ENCODE measurements at regions not wholly inside any gene's neighbourhood (a gene's known extent, or its start where the extent isn't known, plus 50 kb on each side); places are given as distances from the start of the nearest gene placed in this dataset.

DNA sequence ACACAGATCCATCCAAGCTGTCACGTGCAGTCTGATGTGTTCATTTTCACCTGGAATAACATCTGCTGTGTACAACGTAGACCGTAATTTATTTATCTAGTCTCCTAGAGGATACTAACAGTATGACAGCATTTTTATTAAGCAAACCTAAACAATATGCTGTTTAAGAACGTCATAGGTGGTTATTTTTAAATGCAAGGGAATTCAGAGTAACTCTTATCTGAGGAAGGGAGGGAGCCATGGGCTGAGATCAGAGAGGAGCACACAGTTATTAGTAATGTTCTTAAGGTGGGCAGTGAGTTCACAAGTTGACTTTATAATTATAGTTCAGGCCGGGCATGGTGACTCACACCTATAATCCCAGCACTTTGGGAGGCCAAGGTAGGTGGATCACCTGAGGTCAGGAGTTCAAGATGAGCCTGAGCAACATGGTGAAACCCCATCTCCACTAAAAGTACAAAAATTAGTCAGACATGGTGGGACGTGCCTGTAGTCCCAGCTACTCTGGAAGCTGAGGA is 193.6 kb downstream of the UACA start:
- TF ChIP-seq POLR2A (IDR thresholded peaks at IDR 0.05; ENCODE audit: control extremely low read depth in 1 of 2, low read depth in 2 of 2, low read length in 2 of 2) (no peak), RBBP5 (IDR thresholded peaks at IDR 0.05; ENCODE audit: borderline replicate concordance, low read depth, low read length) (no peak), EZH2 (IDR thresholded peaks at IDR 0.05; ENCODE audit: low read depth, low read length, severe bottlenecking) (no peak), EP300 (IDR thresholded peaks at IDR 0.05; ENCODE audit: borderline replicate concordance in 1 of 2, low read depth in 2 of 2, low read length in 2 of 2) (no peak), ZNF274 (IDR thresholded peaks at IDR 0.05; ENCODE audit: borderline replicate concordance, extremely low read depth, low read length) (no peak), SIN3A (conservative IDR thresholded peaks at IDR 0.05 in 1 of 2, IDR thresholded peaks at IDR 0.05 in 1 of 2; ENCODE audit: low read depth in 1 of 2, low read length in 2 of 2) (no peak)
- TF ChIP-seq, protein P1, sequence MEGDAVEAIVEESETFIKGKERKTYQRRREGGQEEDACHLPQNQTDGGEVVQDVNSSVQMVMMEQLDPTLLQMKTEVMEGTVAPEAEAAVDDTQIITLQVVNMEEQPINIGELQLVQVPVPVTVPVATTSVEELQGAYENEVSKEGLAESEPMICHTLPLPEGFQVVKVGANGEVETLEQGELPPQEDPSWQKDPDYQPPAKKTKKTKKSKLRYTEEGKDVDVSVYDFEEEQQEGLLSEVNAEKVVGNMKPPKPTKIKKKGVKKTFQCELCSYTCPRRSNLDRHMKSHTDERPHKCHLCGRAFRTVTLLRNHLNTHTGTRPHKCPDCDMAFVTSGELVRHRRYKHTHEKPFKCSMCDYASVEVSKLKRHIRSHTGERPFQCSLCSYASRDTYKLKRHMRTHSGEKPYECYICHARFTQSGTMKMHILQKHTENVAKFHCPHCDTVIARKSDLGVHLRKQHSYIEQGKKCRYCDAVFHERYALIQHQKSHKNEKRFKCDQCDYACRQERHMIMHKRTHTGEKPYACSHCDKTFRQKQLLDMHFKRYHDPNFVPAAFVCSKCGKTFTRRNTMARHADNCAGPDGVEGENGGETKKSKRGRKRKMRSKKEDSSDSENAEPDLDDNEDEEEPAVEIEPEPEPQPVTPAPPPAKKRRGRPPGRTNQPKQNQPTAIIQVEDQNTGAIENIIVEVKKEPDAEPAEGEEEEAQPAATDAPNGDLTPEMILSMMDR (IDR thresholded peaks at IDR 0.05; ENCODE audit: control extremely low read depth in 1 of 3, insufficient read depth in 1 of 3, low read depth in 1 of 3, low read length in 3 of 3): no peak

Measured in H1 (cell line).